ENCODE measurements at regions not wholly inside any gene's neighbourhood (a gene's known extent, or its start where the extent isn't known, plus 50 kb on each side); places are given as distances from the start of the nearest gene placed in this dataset.

DNA sequence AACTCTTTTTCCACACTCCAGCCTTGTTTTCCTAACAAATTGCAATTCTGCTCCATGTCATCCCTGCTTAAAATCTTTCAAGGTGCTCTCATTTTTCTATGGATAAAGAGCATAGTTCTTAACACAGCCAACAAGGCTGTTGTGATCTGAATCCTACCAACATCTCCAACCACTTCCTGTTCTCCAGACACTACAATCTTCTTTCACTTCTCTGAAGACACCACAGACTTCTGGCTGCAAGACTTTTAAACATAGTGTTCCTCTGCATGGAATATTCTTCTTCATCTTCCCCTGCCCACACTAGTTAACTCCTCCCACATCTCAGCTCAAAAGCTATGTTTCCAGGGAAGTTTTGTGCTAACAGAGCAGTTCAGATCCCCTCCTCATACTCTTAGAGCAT, 404.8 kb downstream of the MAN2A1 start:
- no peak for TF ChIP-seq POLR2A (IDR thresholded peaks at IDR 0.05)
- TF ChIP-seq, protein P1, sequence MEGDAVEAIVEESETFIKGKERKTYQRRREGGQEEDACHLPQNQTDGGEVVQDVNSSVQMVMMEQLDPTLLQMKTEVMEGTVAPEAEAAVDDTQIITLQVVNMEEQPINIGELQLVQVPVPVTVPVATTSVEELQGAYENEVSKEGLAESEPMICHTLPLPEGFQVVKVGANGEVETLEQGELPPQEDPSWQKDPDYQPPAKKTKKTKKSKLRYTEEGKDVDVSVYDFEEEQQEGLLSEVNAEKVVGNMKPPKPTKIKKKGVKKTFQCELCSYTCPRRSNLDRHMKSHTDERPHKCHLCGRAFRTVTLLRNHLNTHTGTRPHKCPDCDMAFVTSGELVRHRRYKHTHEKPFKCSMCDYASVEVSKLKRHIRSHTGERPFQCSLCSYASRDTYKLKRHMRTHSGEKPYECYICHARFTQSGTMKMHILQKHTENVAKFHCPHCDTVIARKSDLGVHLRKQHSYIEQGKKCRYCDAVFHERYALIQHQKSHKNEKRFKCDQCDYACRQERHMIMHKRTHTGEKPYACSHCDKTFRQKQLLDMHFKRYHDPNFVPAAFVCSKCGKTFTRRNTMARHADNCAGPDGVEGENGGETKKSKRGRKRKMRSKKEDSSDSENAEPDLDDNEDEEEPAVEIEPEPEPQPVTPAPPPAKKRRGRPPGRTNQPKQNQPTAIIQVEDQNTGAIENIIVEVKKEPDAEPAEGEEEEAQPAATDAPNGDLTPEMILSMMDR (IDR thresholded peaks at IDR 0.05 in 4 of 5, conservative IDR thresholded peaks at IDR 0.05 in 1 of 5): no peak
